NCI-H1048 (cell line): ENCODE measurements at regions not wholly inside any gene's neighbourhood (a gene's known extent, or its start where the extent isn't known, plus 50 kb on each side); places are given as distances from the start of the nearest gene placed in this dataset.

Source experiments
- DNase-seq: peaks from one replicate; lab custom pipeline; 2025; lab: John Stamatoyannopoulos, UW

- DNase-seq = no peak
Measured at GRCh38 chr3:193991666-193992424, 144.1 kb upstream of the HES1 start.

GRCh38 chr3:193992425-193993037 lies 143.4 kb upstream of the HES1 start:
- no peak for DNase-seq

- no peak for DNase-seq
Measured at GRCh38 chr3:193996221-193996620, 139.7 kb upstream of the HES1 start.

- no peak for DNase-seq
Measured at GRCh38 chr3:193996641-193997089, 139.3 kb upstream of the HES1 start.

- DNase-seq = no peak
Measured at GRCh38 chr3:193997228-193998122, 138.5 kb upstream of the HES1 start.

GRCh38 chr3:193998123-193998448 lies 137.9 kb upstream of the HES1 start:
- DNase-seq = no peak

GRCh38 chr3:193998628-193999195 lies 137.2 kb upstream of the HES1 start:
- no peak for DNase-seq

- no peak for DNase-seq
Measured at GRCh38 chr3:194000100-194000499, 135.8 kb upstream of the HES1 start.

GRCh38 chr3:194000712-194001111 lies 135.2 kb upstream of the HES1 start:
- no peak for DNase-seq

- DNase-seq = no peak
Measured at GRCh38 chr3:194001728-194002459, 134.1 kb upstream of the HES1 start.

- no peak for DNase-seq
Measured at GRCh38 chr3:194003114-194004057, 132.6 kb upstream of the HES1 start.

- DNase-seq = no peak
Measured at GRCh38 chr3:194005930-194006501, 129.9 kb upstream of the HES1 start.

- DNase-seq = no peak
Measured at GRCh38 chr3:194007592-194008337, 128.2 kb upstream of the HES1 start.

GRCh38 chr3:194009019-194009418 lies 126.9 kb upstream of the HES1 start:
- no peak for DNase-seq

- DNase-seq = no peak
Measured at GRCh38 chr3:194009892-194010533, 125.9 kb upstream of the HES1 start.

- no peak for DNase-seq
Measured at GRCh38 chr3:194011807-194012206, 124.1 kb upstream of the HES1 start.

GRCh38 chr3:194013928-194014327 lies 122.0 kb upstream of the HES1 start:
- no peak for DNase-seq

- no peak for DNase-seq
Measured at GRCh38 chr3:194014756-194015155, 121.2 kb upstream of the HES1 start.
